HG03159 (cell line): ENCODE measurements at regions not wholly inside any gene's neighbourhood (a gene's known extent, or its start where the extent isn't known, plus 50 kb on each side); places are given as distances from the start of the nearest gene placed in this dataset.

Experiments
- ATAC-seq: cut with Tn5 transposase; IDR thresholded peaks from one replicate; pipeline ENCODE4 v1.9.1; 2021; ENCODE audit warnings: mild to moderate bottlenecking, moderate library complexity; ENCODE audit not compliant: unreplicated experiment

- no peak for ATAC-seq
These were observed 137.9 kb downstream of the SLC4A3 start for GRCh38 chr2:219765231-219765911.

- ATAC-seq = no peak
These were observed 139.2 kb downstream of the SLC4A3 start for GRCh38 chr2:219766658-219767057.

- ATAC-seq = no peak
These were observed 141.9 kb downstream of the SLC4A3 start for GRCh38 chr2:219769090-219769910.

- ATAC-seq = no peak
These were observed 144.7 kb downstream of the SLC4A3 start for GRCh38 chr2:219772103-219772635.

GRCh38 chr2:219772697-219773096 lies 145.3 kb downstream of the SLC4A3 start:
- no peak for ATAC-seq

- no peak for ATAC-seq
These were observed 148.1 kb downstream of the SLC4A3 start for GRCh38 chr2:219775506-219775905.

GRCh38 chr2:219777388-219777787 lies 150.0 kb downstream of the SLC4A3 start:
- no peak for ATAC-seq

- no peak for ATAC-seq
These were observed 150.8 kb downstream of the SLC4A3 start for GRCh38 chr2:219778189-219778588.

GRCh38 chr2:219782737-219783348 lies 155.4 kb downstream of the SLC4A3 start:
- no peak for ATAC-seq

GRCh38 chr2:219783359-219783975 lies 156.0 kb downstream of the SLC4A3 start:
- no peak for ATAC-seq

GRCh38 chr2:219784178-219784577 lies 156.7 kb downstream of the SLC4A3 start:
- ATAC-seq = no peak

GRCh38 chr2:219789476-219789875 lies 162.0 kb downstream of the SLC4A3 start:
- ATAC-seq = no peak

GRCh38 chr2:219792446-219792845 lies 165.0 kb downstream of the SLC4A3 start:
- ATAC-seq = no peak

DNA sequence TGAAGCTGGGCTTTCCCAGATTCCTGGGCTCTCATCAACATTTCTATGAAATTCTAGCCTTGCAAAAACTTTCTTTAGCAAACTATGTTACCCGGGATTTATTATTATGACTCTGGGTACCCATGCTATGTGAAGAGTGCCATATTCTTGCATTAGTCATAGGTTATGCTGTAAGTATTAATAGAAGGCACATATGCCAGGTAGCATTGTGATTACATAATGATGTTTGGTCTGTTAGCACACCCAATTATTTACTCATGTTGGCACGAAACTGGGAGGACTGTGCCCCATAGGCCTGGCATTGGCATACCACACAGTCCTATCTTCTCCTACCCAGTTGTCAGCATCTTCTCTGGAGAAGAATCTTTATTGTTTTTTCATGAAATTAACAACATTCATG lies 171.0 kb downstream of the SLC4A3 start:
- no peak for ATAC-seq

DNA sequence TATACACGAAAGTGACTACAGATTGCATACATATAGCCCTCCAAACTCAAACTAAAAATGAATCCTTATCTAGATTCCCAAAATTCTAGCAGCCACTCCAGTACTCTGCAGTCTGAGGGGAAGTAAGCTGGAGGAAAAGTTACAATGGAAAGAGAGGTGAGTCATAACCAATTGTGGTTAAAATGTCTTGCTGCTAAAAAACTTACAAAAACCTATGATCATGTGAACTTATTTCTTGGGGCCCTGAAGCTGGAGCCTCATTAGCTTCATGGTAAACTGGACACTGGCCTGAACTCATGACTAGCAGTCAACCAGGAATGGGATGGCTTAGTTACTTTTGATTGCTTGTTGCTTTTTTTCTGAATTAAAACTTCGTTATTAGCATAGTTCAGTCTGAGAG lies 175.9 kb downstream of the SLC4A3 start:
- no peak for ATAC-seq

- no peak for ATAC-seq
These were observed 183.5 kb downstream of the SLC4A3 start for GRCh38 chr2:219810895-219811294.

DNA sequence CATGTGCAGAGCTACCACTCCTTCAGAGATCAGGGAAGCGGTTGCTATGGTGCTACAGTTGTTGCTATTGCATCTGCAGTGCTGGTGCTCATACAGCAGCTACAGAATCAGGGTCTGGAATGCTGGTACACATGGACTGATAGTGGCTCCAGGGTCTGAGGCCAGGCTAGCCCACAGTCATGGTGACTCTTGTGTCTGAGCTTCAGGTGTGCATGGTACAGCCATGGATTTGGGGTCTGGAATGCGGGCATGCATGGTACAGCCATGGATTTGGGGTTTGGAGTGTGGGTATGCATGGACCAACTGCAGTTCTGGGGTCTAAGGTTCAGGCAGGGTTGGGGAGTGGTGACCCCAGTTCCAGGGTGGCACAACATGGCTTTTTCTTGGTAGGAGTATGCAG lies 185.2 kb downstream of the SLC4A3 start:
- ATAC-seq = no peak

DNA sequence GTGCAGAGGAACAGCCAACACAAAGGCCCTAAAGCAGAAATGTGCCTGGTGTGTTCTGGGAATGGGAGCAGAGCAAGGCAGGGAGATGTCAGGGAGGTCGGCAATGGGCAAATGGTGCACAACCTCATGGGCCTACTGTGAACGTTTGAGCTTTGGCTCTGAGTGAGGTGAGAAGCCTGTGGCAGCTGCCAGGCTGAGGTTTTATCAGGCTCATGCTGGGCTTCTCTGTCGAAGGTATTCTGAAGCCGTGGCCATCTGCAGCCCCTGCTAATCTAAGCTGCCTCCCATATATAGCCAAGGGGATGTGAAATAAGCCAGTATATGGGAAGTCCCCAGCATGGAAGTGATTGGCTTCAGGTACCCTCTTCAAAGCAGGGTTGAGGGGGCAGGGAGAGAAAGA lies 193.3 kb downstream of the SLC4A3 start:
- no peak for ATAC-seq

- ATAC-seq = no peak
These were observed 196.1 kb downstream of the SLC4A3 start for GRCh38 chr2:219823574-219823973.

DNA sequence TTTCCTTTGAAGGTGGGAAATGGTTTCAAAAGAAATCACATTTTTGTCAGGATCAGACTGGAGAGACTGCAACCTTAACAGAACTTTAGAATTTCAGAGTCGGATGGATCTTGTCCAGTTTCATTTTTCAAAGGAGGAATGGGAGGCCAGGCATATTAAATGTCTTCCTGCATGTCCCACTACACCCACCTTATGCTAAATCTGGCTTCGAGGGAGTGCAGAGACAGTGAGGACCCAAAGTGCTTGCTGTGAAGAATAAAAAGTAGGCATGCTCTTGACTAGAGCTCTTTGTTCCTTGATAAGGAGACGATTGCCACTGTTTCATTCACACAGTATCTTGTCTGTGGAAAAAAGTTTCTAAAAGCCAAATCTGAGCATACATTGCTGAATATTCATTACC lies 197.6 kb downstream of the SLC4A3 start:
- no peak for ATAC-seq

GRCh38 chr2:219828127-219828526 lies 200.7 kb downstream of the SLC4A3 start:
- ATAC-seq = no peak
